IMR-90 (cell line): ENCODE measurements at regions not wholly inside any gene's neighbourhood (a gene's known extent, or its start where the extent isn't known, plus 50 kb on each side); places are given as distances from the start of the nearest gene placed in this dataset.

Source experiments
- ATAC-seq: fragments of 200-7000 bp; cut with Tn5 transposase; 2 replicates; pipeline ENCODE4 v1.9.1; 2020; ENCODE audit warnings: low read depth, mild to moderate bottlenecking, moderate library complexity
- BruUV-seq: library from RNA; stranded (reverse); fragments of 400-500 nt; replicated peaks from 2 replicates; lab custom pipeline; 2021; lab: Mats Ljungman, UMichigan
- CTCF ChIA-PET: fragments of 300-600 bp; formaldehyde crosslinking; extraction: SDS; loops from one replicate; lab custom pipeline; 2021; ENCODE audit warnings: antibody characterized with exemption; lab: Yijun Ruan, JAX
- POLR2A ChIA-PET: fragments of 300-600 bp; sonication (Branson Sonifier 250); formaldehyde crosslinking; loops from one replicate; lab custom pipeline; 2022; ENCODE audit warnings: antibody characterized with exemption; ENCODE audit not compliant: unreplicated experiment; lab: Charles Lee
- DNase-seq: peaks from one replicate; pipeline ENCODE4 v3.0.0; 2013
- H2AFZ ChIP-seq: replicated peaks from 2 replicates; pipeline ENCODE3; 2013; ENCODE audit warnings: low read length, mild to moderate bottlenecking; ENCODE audit not compliant: poor library complexity
- H2AK5ac ChIP-seq: 2 replicates; pipeline ENCODE4 v1.6.1; 2013; ENCODE audit warnings: low read depth, low read length, inconsistent platforms
- H2AK9ac ChIP-seq: replicated peaks from 2 replicates; pipeline ENCODE3; 2013; ENCODE audit warnings: mild to moderate bottlenecking, low read depth, low read length, moderate library complexity; ENCODE audit not compliant: poor library complexity
- H2BK120ac ChIP-seq: 2 replicates; pipeline ENCODE4 v1.6.1; 2013; ENCODE audit warnings: low read depth, low read length, inconsistent platforms
- H2BK15ac ChIP-seq: 3 replicates; pipeline ENCODE4 v1.6.1; 2013; ENCODE audit warnings: low read depth, low read length, inconsistent platforms
- H2BK20ac ChIP-seq: 2 replicates; pipeline ENCODE4 v1.6.1; 2013; ENCODE audit warnings: low read depth, mild to moderate bottlenecking, inconsistent platforms, low read length, moderate library complexity
- H2BK5ac ChIP-seq: 2 replicates; pipeline ENCODE4 v1.6.1; 2013; ENCODE audit warnings: mild to moderate bottlenecking, low read depth, low read length, inconsistent platforms; ENCODE audit not compliant: poor library complexity, severe bottlenecking
- H3K14ac ChIP-seq: replicated peaks from 2 replicates; pipeline ENCODE4 v1.6.1; 2013; ENCODE audit warnings: low read depth, low read length, inconsistent platforms
- H3K18ac ChIP-seq: 2 replicates; pipeline ENCODE4 v1.6.1; 2013; ENCODE audit warnings: low read depth, low read length, control low read depth
- H3K23ac ChIP-seq: 2 replicates; pipeline ENCODE4 v1.6.1; 2013; ENCODE audit warnings: low read depth, low read length, inconsistent platforms
- H3K27ac ChIP-seq: 2 replicates; pipeline ENCODE4 v1.5.1; 2013; ENCODE audit warnings: mild to moderate bottlenecking, control low read depth, low read length; ENCODE audit not compliant: insufficient read depth
- H3K27me3 ChIP-seq: 2 replicates; pipeline ENCODE4 v1.6.1; 2013; ENCODE audit warnings: low read length; ENCODE audit not compliant: control insufficient read depth, insufficient read depth
- H3K36me3 ChIP-seq: 2 replicates; pipeline ENCODE4 v1.6.1; 2013; ENCODE audit warnings: low read length, mixed read lengths; ENCODE audit not compliant: control insufficient read depth, insufficient read depth
- H3K4ac ChIP-seq: 2 replicates; pipeline ENCODE4 v1.6.1; 2013; ENCODE audit warnings: low read depth, low read length, inconsistent platforms
- H3K4me1 ChIP-seq: 2 replicates; pipeline ENCODE4 v1.6.1; 2013; ENCODE audit warnings: low read length, mixed read lengths; ENCODE audit not compliant: control insufficient read depth, insufficient read depth
- H3K4me2 ChIP-seq: 2 replicates; pipeline ENCODE4 v1.6.1; 2013; ENCODE audit warnings: low read depth, mild to moderate bottlenecking, control low read depth, low read length, moderate library complexity
- H3K4me3 ChIP-seq: 2 replicates; pipeline ENCODE4 v1.5.1; 2013; ENCODE audit warnings: low read depth, mild to moderate bottlenecking, control low read depth, low read length, moderate library complexity; ENCODE audit not compliant: insufficient read depth
- H3K56ac ChIP-seq: 2 replicates; pipeline ENCODE4 v1.6.1; 2013; ENCODE audit warnings: low read length, inconsistent platforms; ENCODE audit not compliant: insufficient read depth; ENCODE audit errors: extremely low read depth
- H3K79me1 ChIP-seq, 2 experiments: 2 replicates each; pipeline ENCODE4 v1.6.1; 2013; ENCODE audit warnings: low read length in 2 of 2, inconsistent platforms in 1 of 2, low read depth in 1 of 2
- H3K9ac ChIP-seq: 2 replicates; pipeline ENCODE4 v1.6.1; 2013; ENCODE audit warnings: low read depth, low read length, control low read depth
- H3K9me1 ChIP-seq: 2 replicates; pipeline ENCODE4 v1.6.1; 2013; ENCODE audit warnings: low read length, inconsistent platforms; ENCODE audit not compliant: insufficient read depth
- H3K9me3 ChIP-seq: 2 replicates; pipeline ENCODE4 v1.6.1; 2013; ENCODE audit warnings: low read length; ENCODE audit not compliant: control insufficient read depth, insufficient read depth
- H4K20me1 ChIP-seq: 2 replicates; pipeline ENCODE4 v1.6.1; 2013; ENCODE audit warnings: low read length, inconsistent platforms; ENCODE audit not compliant: insufficient read depth
- H4K5ac ChIP-seq: 2 replicates; pipeline ENCODE4 v1.6.1; 2013; ENCODE audit warnings: mild to moderate bottlenecking, low read depth, low read length, control low read depth
- H4K8ac ChIP-seq, 2 experiments: 2 replicates each; pipeline ENCODE4 v1.6.1; 2013; ENCODE audit warnings: low read depth in 2 of 2, low read length in 2 of 2, control low read depth in 1 of 2, inconsistent platforms in 1 of 2
- H4K91ac ChIP-seq: 2 replicates; pipeline ENCODE4 v1.6.1; 2013; ENCODE audit warnings: low read depth, low read length, inconsistent platforms; ENCODE audit not compliant: insufficient read depth
- CHD1 ChIP-seq: IDR thresholded peaks from 2 replicates; pipeline ENCODE4 v1.6.1; 2012; ENCODE audit warnings: low read depth, low read length, improper control_type of control experiment
- POLR2A ChIP-seq: IDR thresholded peaks from 2 replicates; pipeline ENCODE4 v1.6.1; 2012; ENCODE audit warnings: mild to moderate bottlenecking, low read depth, low read length
- RAD21 ChIP-seq: IDR thresholded peaks from 2 replicates; pipeline ENCODE4 v1.6.1; 2012; ENCODE audit warnings: low read length, improper control_type of control experiment
- SMC3 ChIP-seq: fragments of 150-350 bp; IDR thresholded peaks from 2 replicates; pipeline ENCODE4 v1.6.1; 2016; ENCODE audit warnings: low read depth, mild to moderate bottlenecking, antibody characterized with exemption, low read length, moderate library complexity
- WGBS, 2 experiments: methylation state at CpG; one replicate each; pipeline versions ENCODE4 v1.1.5 to v1.1.7; 2013; ENCODE audit warnings: missing lambda C conversion rate in 2 of 2; ENCODE audit not compliant: insufficient read length in 1 of 2; ENCODE audit errors: extremely low coverage in 2 of 2; 5-methylcytosine and 5-hydroxymethylcytosine counted together
- dilution Hi-C: fragments of 300-500 bp; cut with HindIII; formaldehyde crosslinking; loops from one replicate; pipeline ENCODE4 v1.14.3; 2018; ENCODE audit warnings: low sequenced_read_pairs; ENCODE audit not compliant: unreplicated experiment
- in situ Hi-C: fragments of 300-500 bp; cut with MboI; formaldehyde crosslinking; loops from 3 replicates; pipeline ENCODE4 v1.14.3; 2019; ENCODE audit warnings: low sequenced_read_pairs, inconsistent platforms, mixed read lengths
- intact Hi-C: fragments of 100-400 bp; cut with micrococcal nuclease; formaldehyde crosslinking; loops from 2 replicates; pipeline ENCODE4 v1.10.0; 2022
- TF ChIP-seq, protein P1 (sequence below): fragments of 150-350 bp; IDR thresholded peaks from 2 replicates; pipeline ENCODE4 v1.6.1; 2017; ENCODE audit warnings: mild to moderate bottlenecking, antibody characterized with exemption, low read length, low read depth

GRCh38 chr2:128373451-128374000, 54.9 kb upstream of the HS6ST1 start:
- H2AK5ac ChIP-seq, result peak overlapping the region; percentile 100
- H3K9ac ChIP-seq, result peak overlapping the region; percentile 19; the same call in 1 of the 2 replicates
- H3K27ac ChIP-seq, result peak overlapping the region; percentile 59
- ATAC-seq (no peak), DNase-seq (no peak)
- dilution Hi-C loops, result no loop called here
- peak overlapping the region; percentile 66 for H3K18ac ChIP-seq
- H3K9me1 ChIP-seq, result peaks cover 15% of the 10 kb centered on the region
- no TSS peak for BruUV-seq
- H3K27me3 ChIP-seq, result no peaks in the 10 kb centered on the region
- H3K56ac ChIP-seq, result peak overlapping the region; percentile 77; the same call in 1 of the 2 replicates
- no peak overlapping the region for H3K4me3 ChIP-seq
- peak overlapping the region; percentile 98 for H4K91ac ChIP-seq
- H2BK120ac ChIP-seq, result peak overlapping the region; percentile 99
- peak overlapping the region; percentile 99 for H3K14ac ChIP-seq
- peak overlapping the region; percentile 97 for H2BK20ac ChIP-seq
- peaks cover 22% of the 10 kb centered on the region for H3K4me1 ChIP-seq
- H2BK15ac ChIP-seq, result peak overlapping the region; percentile 95; the same call in 2 of the 3 replicates
- peak overlapping the region; percentile 61 to 88; a peak in 3 of 4 replicates for H4K8ac ChIP-seq
- no peak overlapping the region for H3K4me2 ChIP-seq
- intact Hi-C loops, result no loop called here
- H4K20me1 ChIP-seq, result no peaks in the 10 kb centered on the region
- peak overlapping the region; percentile 100 for H3K23ac ChIP-seq
- peak overlapping the region; percentile 42 for H2BK5ac ChIP-seq
- peaks cover 0 to 6% of the 10 kb centered on the region in 2 experiments; a peak in 1 of 4 replicates for H3K79me1 ChIP-seq
- no peaks in the 10 kb centered on the region for H3K36me3 ChIP-seq
- peak overlapping the region; percentile 77 for H4K5ac ChIP-seq
- peak overlapping the region; percentile 99 for H3K4ac ChIP-seq
- POLR2A ChIA-PET, result no interaction called here
- TF ChIP-seq CHD1 (no peak), RAD21 (no peak), POLR2A (no peak), SMC3 (no peak)
- TF ChIP-seq, protein P1, sequence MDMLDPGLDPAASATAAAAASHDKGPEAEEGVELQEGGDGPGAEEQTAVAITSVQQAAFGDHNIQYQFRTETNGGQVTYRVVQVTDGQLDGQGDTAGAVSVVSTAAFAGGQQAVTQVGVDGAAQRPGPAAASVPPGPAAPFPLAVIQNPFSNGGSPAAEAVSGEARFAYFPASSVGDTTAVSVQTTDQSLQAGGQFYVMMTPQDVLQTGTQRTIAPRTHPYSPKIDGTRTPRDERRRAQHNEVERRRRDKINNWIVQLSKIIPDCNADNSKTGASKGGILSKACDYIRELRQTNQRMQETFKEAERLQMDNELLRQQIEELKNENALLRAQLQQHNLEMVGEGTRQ, result no peak
- 94% methylated on average over 5 of the region's 10 CpGs; no CpG with 5 or more reads in 1 of the 2 experiments for WGBS, 2 experiments
- peak overlapping the region; percentile 80 for H2AFZ ChIP-seq
- peak overlapping the region; percentile 59 for H2AK9ac ChIP-seq
- H3K9me3 ChIP-seq, result no peaks in the 10 kb centered on the region
- CTCF ChIA-PET, result interaction anchor here (0.6 kb wide), 1 partner anchor 894 kb away, joined by 5 read pairs; no protein-coding TSS in a partner anchor
- in situ Hi-C loops, result no loop called here
